ENCODE measurements at regions not wholly inside any gene's neighbourhood (a gene's known extent, or its start where the extent isn't known, plus 50 kb on each side); places are given as distances from the start of the nearest gene placed in this dataset.

DNA sequence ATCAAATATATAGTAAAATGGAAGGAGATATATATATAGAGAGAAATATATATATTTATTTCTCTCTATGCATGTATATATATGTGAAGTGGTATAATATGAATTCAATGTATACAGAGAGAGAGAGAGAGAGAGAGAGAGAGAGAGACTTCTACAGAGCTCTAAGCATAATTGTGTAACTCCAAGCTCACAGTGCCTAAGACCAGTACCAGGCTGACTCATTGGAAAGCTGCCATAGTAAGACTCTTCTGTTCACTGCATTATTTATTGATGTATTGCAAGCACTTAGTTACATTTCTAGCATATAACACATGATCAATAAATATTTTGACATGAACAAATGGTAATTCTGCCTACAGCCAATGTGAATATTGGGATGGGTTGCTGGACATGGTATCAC is 1734.7 kb downstream of the SLITRK1 start:
- no peak for DNase-seq (ENCODE audit: low read depth, low spot score)
- FAIRE-seq: no peak
- no peaks in the 10 kb centered on the region for H3K36me3 ChIP-seq (ENCODE audit: control insufficient read depth in 2 of 2, insufficient read depth in 2 of 2, low read length in 1 of 2)
- intact Hi-C loops (cut with micrococcal nuclease; ENCODE audit: unreplicated experiment): no loop called here
- H2AFZ ChIP-seq (ENCODE audit: control insufficient read depth, low read depth, low read length): no peak overlapping the region
- H3K27me3 ChIP-seq (replicated peaks in 1 of 2; ENCODE audit: control insufficient read depth in 2 of 2, insufficient read depth in 2 of 2, low read length in 1 of 2): no peaks in the 10 kb centered on the region
- ChIA-PET CTCF (no interaction called here), RAD21 (ENCODE audit: unreplicated experiment) (no interaction called here), POLR2A (no interaction called here), SMC1A (ENCODE audit: uncharacterized antibody, unreplicated experiment) (interaction anchor here (1.3 kb wide), 1 partner anchor 22 kb away, joined by 4 read pairs; no protein-coding TSS in a partner anchor)
- no TSS peak for BruUV-seq (replicated peaks)
- no peaks in the 10 kb centered on the region for H3K9me3 ChIP-seq (replicated peaks; ENCODE audit: control insufficient read depth, insufficient read depth, low read length)
- no peak overlapping the region for H3K27ac ChIP-seq (ENCODE audit: control insufficient read depth, insufficient read depth)
- TF ChIP-seq YY1 (IDR thresholded peaks at IDR 0.05; ENCODE audit: low read depth, low read length) (no peak), EGR1 (IDR thresholded peaks at IDR 0.05; ENCODE audit: borderline replicate concordance in 1 of 2, low read depth in 2 of 2, low read length in 2 of 2) (no peak), SUZ12 (IDR thresholded peaks at IDR 0.05; ENCODE audit: unreplicated experiment) (no peak), MTA3 (IDR thresholded peaks at IDR 0.05; ENCODE audit: borderline replicate concordance, low read length) (no peak), EP300 (IDR thresholded peaks at IDR 0.05; ENCODE audit: borderline replicate concordance in 1 of 2, control insufficient read depth in 1 of 2, low read depth in 2 of 2, low read length in 2 of 2) (no peak)
- TF ChIP-seq, protein P1, sequence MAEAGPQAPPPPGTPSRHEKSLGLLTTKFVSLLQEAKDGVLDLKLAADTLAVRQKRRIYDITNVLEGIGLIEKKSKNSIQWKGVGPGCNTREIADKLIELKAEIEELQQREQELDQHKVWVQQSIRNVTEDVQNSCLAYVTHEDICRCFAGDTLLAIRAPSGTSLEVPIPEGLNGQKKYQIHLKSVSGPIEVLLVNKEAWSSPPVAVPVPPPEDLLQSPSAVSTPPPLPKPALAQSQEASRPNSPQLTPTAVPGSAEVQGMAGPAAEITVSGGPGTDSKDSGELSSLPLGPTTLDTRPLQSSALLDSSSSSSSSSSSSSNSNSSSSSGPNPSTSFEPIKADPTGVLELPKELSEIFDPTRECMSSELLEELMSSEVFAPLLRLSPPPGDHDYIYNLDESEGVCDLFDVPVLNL (IDR thresholded peaks at IDR 0.05; ENCODE audit: low read depth, low read length): no peak
- TF ChIP-seq, protein P2, sequence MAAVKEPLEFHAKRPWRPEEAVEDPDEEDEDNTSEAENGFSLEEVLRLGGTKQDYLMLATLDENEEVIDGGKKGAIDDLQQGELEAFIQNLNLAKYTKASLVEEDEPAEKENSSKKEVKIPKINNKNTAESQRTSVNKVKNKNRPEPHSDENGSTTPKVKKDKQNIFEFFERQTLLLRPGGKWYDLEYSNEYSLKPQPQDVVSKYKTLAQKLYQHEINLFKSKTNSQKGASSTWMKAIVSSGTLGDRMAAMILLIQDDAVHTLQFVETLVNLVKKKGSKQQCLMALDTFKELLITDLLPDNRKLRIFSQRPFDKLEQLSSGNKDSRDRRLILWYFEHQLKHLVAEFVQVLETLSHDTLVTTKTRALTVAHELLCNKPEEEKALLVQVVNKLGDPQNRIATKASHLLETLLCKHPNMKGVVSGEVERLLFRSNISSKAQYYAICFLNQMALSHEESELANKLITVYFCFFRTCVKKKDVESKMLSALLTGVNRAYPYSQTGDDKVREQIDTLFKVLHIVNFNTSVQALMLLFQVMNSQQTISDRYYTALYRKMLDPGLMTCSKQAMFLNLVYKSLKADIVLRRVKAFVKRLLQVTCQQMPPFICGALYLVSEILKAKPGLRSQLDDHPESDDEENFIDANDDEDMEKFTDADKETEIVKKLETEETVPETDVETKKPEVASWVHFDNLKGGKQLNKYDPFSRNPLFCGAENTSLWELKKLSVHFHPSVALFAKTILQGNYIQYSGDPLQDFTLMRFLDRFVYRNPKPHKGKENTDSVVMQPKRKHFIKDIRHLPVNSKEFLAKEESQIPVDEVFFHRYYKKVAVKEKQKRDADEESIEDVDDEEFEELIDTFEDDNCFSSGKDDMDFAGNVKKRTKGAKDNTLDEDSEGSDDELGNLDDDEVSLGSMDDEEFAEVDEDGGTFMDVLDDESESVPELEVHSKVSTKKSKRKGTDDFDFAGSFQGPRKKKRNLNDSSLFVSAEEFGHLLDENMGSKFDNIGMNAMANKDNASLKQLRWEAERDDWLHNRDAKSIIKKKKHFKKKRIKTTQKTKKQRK (IDR thresholded peaks at IDR 0.05; ENCODE audit: low read depth, low read length): no peak
- TF ChIP-seq, protein P3, sequence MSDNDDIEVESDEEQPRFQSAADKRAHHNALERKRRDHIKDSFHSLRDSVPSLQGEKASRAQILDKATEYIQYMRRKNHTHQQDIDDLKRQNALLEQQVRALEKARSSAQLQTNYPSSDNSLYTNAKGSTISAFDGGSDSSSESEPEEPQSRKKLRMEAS (IDR thresholded peaks at IDR 0.05; ENCODE audit: low read depth, low read length): no peak
- H3K9ac ChIP-seq (ENCODE audit: control insufficient read depth, insufficient read depth, low read length): no peak overlapping the region
- no peaks in the 10 kb centered on the region for H3K4me1 ChIP-seq (ENCODE audit: control insufficient read depth, insufficient read depth, low read length)
- no peak for ATAC-seq
- no peaks in the 10 kb centered on the region for H3K79me2 ChIP-seq (ENCODE audit: control insufficient read depth, insufficient read depth, low read length)
- no peak overlapping the region for H3K4me3 ChIP-seq
- no peaks in the 10 kb centered on the region for H4K20me1 ChIP-seq (ENCODE audit: control insufficient read depth, insufficient read depth)
- no peak overlapping the region for H3K4me2 ChIP-seq (ENCODE audit: control insufficient read depth, insufficient read depth)
- in situ Hi-C loops (cut with MboI): no loop called here

Data from GM12878 (cell line).